ENCODE measurements at regions not wholly inside any gene's neighbourhood (a gene's known extent, or its start where the extent isn't known, plus 50 kb on each side); places are given as distances from the start of the nearest gene placed in this dataset.

DNA sequence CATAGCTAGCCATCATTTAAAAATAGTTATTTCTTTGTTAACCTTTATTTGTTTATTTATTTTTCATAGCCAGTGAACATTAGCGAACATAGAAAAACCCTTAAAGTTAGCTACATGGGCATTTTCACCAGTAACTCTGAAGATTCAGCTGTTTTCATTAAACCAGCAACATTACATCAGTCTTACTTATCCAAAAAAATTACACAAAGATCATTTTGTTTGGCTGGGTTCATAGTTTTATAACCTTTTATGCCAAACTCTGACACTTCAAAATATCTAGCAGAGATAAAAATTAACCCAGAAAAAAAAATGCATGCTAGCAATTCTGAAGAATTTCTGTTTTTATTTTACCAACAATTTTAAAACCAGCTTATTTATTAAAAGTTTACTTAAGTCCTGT lies 784.1 kb downstream of the PCDH18 start:
- TF ChIP-seq, protein P1, sequence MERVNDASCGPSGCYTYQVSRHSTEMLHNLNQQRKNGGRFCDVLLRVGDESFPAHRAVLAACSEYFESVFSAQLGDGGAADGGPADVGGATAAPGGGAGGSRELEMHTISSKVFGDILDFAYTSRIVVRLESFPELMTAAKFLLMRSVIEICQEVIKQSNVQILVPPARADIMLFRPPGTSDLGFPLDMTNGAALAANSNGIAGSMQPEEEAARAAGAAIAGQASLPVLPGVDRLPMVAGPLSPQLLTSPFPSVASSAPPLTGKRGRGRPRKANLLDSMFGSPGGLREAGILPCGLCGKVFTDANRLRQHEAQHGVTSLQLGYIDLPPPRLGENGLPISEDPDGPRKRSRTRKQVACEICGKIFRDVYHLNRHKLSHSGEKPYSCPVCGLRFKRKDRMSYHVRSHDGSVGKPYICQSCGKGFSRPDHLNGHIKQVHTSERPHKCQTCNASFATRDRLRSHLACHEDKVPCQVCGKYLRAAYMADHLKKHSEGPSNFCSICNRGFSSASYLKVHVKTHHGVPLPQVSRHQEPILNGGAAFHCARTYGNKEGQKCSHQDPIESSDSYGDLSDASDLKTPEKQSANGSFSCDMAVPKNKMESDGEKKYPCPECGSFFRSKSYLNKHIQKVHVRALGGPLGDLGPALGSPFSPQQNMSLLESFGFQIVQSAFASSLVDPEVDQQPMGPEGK (CRISPR knock-in tag; IDR thresholded peaks at IDR 0.05; ENCODE audit: borderline replicate concordance) = no peak
- TF ChIP-seq BACH2 (CRISPR knock-in tag; IDR thresholded peaks at IDR 0.05; ENCODE audit: borderline replicate concordance) (no peak), SNAI2 (CRISPR knock-in tag; IDR thresholded peaks at IDR 0.05) (no peak), ZFP30 (CRISPR knock-in tag; IDR thresholded peaks at IDR 0.05) (no peak), CSDC2 (CRISPR knock-in tag; IDR thresholded peaks at IDR 0.05) (no peak), ARNTL (CRISPR knock-in tag; IDR thresholded peaks at IDR 0.05; ENCODE audit: borderline replicate concordance, low read depth) (no peak), ZNF70 (CRISPR knock-in tag; IDR thresholded peaks at IDR 0.05) (no peak), TOX (CRISPR knock-in tag; IDR thresholded peaks at IDR 0.05; ENCODE audit: borderline replicate concordance) (no peak), GLIS3 (CRISPR knock-in tag; IDR thresholded peaks at IDR 0.05) (no peak), ZNF8 (CRISPR knock-in tag; IDR thresholded peaks at IDR 0.05) (no peak), ZC3H10 (CRISPR knock-in tag; IDR thresholded peaks at IDR 0.05) (no peak)
- TF ChIP-seq, protein P2, sequence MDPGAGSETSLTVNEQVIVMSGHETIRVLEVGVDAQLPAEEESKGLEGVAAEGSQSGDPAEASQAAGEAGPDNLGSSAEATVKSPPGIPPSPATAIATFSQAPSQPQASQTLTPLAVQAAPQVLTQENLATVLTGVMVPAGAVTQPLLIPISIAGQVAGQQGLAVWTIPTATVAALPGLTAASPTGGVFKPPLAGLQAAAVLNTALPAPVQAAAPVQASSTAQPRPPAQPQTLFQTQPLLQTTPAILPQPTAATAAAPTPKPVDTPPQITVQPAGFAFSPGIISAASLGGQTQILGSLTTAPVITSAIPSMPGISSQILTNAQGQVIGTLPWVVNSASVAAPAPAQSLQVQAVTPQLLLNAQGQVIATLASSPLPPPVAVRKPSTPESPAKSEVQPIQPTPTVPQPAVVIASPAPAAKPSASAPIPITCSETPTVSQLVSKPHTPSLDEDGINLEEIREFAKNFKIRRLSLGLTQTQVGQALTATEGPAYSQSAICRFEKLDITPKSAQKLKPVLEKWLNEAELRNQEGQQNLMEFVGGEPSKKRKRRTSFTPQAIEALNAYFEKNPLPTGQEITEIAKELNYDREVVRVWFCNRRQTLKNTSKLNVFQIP (CRISPR knock-in tag; IDR thresholded peaks at IDR 0.05; ENCODE audit: borderline replicate concordance, low read depth) = no peak

Data from SK-N-SH treated with all-trans-retinoic acid at 6 μM for 48 hours (cell line).